HL-60 (cell line): ENCODE measurements at regions not wholly inside any gene's neighbourhood (a gene's known extent, or its start where the extent isn't known, plus 50 kb on each side); places are given as distances from the start of the nearest gene placed in this dataset.

Experiments used
- POLR2AphosphoS5 ChIP-seq: IDR thresholded peaks from 2 replicates; pipeline ENCODE4 v1.6.1; 2012; ENCODE audit warnings: low read depth
- TF ChIP-seq, protein P1 (sequence below): IDR thresholded peaks from one replicate; pipeline ENCODE4 v1.5.1; 2011; ENCODE audit warnings: low read length, control low read depth, inconsistent platforms; ENCODE audit not compliant: insufficient read depth

DNA sequence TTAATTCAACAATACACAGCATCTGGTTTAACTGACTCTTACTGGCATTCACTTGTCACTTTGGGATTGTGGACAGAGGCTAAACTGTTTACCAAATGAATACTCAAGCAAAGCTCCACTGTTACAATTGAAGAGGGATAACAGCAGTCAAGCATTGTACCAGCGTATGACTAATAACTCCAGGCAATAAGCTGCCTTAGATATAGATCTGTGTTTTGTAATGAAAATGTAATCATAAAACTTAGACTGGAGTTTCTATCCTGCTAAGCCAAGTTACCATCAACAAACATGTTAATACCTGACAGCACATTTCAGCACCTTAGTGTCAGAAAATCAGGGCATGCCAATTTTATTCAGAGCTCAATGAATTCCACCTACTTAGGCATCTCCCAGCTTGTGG lies 889.5 kb downstream of the EPHA4 start:
- TF ChIP-seq POLR2AphosphoS5 = no peak
- TF ChIP-seq, protein P1, sequence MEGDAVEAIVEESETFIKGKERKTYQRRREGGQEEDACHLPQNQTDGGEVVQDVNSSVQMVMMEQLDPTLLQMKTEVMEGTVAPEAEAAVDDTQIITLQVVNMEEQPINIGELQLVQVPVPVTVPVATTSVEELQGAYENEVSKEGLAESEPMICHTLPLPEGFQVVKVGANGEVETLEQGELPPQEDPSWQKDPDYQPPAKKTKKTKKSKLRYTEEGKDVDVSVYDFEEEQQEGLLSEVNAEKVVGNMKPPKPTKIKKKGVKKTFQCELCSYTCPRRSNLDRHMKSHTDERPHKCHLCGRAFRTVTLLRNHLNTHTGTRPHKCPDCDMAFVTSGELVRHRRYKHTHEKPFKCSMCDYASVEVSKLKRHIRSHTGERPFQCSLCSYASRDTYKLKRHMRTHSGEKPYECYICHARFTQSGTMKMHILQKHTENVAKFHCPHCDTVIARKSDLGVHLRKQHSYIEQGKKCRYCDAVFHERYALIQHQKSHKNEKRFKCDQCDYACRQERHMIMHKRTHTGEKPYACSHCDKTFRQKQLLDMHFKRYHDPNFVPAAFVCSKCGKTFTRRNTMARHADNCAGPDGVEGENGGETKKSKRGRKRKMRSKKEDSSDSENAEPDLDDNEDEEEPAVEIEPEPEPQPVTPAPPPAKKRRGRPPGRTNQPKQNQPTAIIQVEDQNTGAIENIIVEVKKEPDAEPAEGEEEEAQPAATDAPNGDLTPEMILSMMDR = no peak
